Anterior cingulate cortex (tissue), 58 donors: ENCODE measurements at regions not wholly inside any gene's neighbourhood (a gene's known extent, or its start where the extent isn't known, plus 50 kb on each side); places are given as distances from the start of the nearest gene placed in this dataset.

ENCODE experiments used
- DNase-seq, 58 donors: peaks; one replicate each; lab custom pipeline; 2025; lab: John Stamatoyannopoulos, UW

GRCh38 chr12:100675432-100675831, 101.9 kb downstream of the GAS2L3 start:
- DNase-seq, result peak in 16 of 58 donors; percentile 2 to 55 (median 18)

DNA sequence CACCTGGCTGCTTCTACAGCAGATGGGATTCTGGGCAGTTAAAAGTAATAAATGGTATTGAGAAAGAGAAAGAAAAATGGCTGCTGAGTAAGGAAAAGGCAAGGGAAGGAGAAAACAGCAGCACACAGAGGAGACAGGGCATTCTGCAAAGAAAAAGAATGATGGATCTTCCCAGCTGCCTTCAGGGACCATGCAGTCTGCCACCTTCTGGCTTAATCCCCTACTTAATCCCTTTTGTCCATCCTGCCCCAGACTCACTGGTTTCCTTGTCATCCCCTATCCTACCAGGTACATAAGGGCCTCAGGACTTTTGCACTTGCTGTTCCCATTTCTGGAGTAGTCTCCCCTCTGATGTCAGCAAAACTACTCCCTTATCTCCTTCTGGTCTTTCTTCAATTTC, 107.6 kb downstream of the GAS2L3 start:
- DNase-seq, result no peak

- DNase-seq, result no peak
These were observed 108.7 kb downstream of the GAS2L3 start for GRCh38 chr12:100682178-100682577.

- no peak for DNase-seq
These were observed 106.9 kb upstream of the ANO4 start for GRCh38 chr12:100687686-100688085.

DNA sequence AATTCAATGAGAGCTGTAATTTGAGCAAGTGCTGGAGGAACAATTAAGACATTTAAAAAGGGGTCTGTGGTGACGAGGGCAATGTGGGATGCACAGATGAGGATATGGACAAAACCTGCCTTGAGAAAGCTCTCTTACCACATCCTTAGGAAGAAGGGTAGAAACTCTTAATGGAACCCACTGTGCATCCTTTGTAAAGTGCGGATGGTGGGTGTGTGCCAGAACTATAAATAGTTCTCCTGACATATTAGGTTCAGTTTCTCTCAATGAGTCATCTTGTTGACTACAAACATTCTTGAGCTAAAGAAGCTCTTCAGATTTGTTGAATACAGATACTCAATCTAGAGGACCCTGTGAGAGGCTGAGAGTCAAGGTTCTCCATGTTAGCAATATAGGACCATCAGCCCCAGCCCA, 106.1 kb upstream of the ANO4 start:
- no peak for DNase-seq

DNA sequence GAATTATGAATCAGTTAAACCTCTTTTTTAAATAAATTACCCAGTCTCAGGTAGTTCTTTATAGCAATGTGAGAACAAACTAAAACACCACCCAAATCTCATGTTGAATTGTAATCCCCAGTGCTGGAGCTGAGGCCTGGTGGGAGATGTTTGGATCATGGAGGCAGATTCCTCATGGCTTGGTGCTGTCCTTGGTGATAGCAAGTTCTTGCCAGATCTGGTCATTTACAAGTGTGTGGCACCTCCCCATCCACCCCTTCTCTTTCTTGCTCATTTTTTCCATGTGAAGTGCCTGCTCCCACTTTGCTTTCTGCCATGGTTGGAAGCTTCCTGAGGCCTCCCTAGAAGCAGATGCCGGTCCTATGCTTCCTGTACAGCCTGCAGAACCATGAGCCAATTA, 102.1 kb upstream of the ANO4 start:
- no peak for DNase-seq

DNA sequence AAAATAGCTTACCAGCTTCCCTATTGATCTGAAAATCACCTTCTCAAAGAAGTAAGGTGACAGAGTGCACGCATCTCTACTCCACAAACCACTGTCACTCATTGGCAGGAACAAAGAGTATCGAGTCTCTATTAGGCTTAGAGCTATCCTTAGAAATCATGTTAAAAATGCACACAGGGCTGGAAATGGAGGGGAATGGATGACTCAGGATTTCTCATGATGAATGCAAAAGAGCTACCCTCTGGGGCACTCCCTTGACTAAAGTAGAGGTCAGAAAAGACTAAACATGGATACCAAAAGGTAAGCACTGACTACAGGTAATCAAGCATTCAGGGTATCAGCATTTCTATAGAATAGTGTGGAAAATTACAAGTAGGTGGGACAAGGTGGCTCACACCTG, 96.1 kb upstream of the ANO4 start:
- no peak for DNase-seq

GRCh38 chr12:100699209-100699608, 95.4 kb upstream of the ANO4 start:
- peak in 3 of 58 donors; percentile 4 to 11 (median 5) for DNase-seq

GRCh38 chr12:100703337-100703736, 91.2 kb upstream of the ANO4 start:
- DNase-seq, result no peak

GRCh38 chr12:100703868-100704267, 90.7 kb upstream of the ANO4 start:
- no peak for DNase-seq

- no peak for DNase-seq
These were observed 88.5 kb upstream of the ANO4 start for GRCh38 chr12:100706033-100706432.

DNA sequence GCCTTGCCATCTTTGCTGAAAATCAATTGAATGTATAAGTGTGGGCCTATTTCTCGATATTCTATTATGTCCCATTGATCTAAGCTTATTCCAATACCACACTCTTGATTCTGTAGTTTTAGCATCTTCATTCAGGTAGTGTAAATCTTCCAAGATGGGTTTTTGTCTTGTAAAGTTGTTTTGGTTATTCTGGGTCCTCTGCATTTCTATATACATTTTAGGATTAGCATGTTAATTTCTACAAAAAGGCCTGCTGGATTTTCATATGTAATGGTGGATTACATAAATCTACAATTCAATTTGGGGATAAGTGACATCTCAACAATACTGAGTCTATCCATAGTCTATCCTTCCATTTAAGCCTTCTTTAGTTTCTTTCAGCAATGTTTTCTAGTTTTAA, 86.0 kb upstream of the ANO4 start:
- DNase-seq, result no peak

- no peak for DNase-seq
These were observed 78.3 kb upstream of the ANO4 start for GRCh38 chr12:100715976-100716944.

- DNase-seq, result no peak
These were observed 77.4 kb upstream of the ANO4 start for GRCh38 chr12:100716945-100717732.

DNA sequence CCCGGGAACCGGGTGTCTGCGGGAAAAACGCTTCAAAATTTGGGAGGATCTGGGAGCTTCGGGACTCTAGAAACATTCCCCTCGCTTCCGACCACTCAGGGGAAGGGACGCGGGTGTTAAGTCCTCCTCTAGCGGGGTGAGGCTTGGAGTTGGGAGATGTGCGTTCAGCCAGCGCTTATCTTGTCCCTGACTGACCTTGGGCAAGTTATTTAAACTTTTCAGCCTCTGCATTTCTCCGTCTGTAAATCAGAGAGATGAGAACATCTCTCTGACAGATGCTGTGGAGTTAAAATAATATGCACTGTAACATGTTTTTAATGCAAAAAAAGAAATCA, 76.9 kb upstream of the ANO4 start:
- DNase-seq, result no peak

DNA sequence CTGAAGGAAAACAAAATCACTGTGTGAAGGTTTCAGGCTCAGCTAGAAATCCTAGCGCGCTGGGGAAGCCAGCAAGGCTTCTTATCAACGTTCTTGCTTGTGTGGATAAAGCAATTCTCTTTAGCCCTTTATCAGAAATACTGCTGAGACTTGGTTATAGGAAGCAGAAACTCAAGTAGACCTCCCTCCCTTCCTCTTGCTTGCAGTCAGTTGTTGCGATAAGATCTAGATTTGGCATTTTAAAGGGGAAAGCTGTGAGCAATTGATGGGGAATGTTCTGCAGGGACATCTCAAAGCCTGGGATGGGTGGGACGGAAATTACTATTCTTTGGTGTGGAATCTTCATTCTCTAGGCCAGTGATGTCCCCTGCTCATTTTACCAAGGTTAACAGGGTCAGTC, 76.4 kb upstream of the ANO4 start:
- no peak for DNase-seq

- no peak for DNase-seq
These were observed 74.4 kb upstream of the ANO4 start for GRCh38 chr12:100720016-100720654.

DNA sequence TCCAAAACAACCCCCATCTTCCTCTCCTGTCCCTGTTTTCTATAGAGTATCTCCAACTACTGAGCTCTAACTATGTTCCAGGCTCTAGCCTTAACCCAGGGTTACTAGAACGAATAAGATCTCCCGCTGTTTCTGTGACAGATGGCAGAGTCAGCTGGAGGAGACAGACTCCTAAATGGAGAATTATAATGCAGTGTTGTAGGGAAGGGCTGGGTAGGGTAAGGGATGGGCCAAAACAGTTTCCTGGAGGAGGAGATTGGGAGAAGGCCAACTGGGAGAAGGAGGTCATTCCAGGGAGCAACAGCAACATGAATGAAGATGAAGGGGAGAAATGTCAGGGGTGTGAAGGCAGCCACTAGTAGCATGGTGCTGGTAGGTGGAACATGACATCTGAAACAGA, 73.4 kb upstream of the ANO4 start:
- no peak for DNase-seq

GRCh38 chr12:100724071-100724470, 70.5 kb upstream of the ANO4 start:
- DNase-seq, result no peak

DNA sequence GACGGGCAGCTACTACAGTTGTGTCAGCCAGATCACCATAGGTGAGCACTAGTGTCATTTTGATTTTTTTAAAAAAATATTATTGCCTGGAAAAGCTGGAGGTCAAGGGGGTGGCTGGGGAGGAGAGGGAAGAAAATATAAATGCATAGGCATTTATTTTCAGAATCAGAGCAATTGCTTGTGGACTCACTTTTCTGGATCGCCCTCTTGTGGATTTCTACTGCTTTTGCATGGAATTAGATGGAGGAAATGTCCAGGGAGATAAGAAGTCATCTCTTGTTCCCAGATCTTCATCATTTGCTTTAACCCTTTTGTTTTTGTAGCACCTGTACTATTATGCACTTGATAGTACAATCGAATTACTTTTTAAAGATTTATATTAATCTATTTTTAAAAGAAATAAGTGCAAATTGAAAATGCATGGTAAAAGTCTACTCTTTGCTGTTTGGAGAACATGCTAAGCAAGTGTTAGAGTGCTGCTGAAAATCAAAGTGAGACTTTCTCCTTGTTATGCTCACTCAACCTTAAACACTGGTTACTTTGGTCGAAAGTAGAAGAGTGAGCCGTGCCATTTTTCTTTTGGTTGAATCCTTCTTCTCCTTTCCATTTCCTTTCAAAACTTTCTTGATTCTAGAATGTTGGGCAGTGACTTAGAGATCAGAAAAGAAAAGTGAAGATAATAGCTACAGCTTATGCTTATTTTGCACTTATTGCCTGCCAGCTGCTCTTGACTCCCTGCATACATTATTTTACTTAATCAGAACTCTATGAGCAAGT, 60.6 kb upstream of the ANO4 start:
- DNase-seq, result peak in 2 of 58 donors; percentile 11 to 47
